GM12874 (cell line): ENCODE measurements at regions not wholly inside any gene's neighbourhood (a gene's known extent, or its start where the extent isn't known, plus 50 kb on each side); places are given as distances from the start of the nearest gene placed in this dataset.

Source experiments
- CTCF ChIP-seq: IDR thresholded peaks from 2 replicates; pipeline ENCODE4 v1.5.1; 2011; ENCODE audit warnings: low read depth, mild to moderate bottlenecking, control low read depth, low read length, moderate library complexity; ENCODE audit not compliant: insufficient read depth

- no peak for TF ChIP-seq CTCF
These were observed 481.2 kb downstream of the ACTL7B start for GRCh38 chr9:108374626-108375025.

- TF ChIP-seq CTCF: no peak
These were observed 488.6 kb downstream of the ACTL7B start for GRCh38 chr9:108367188-108367587.

- no peak for TF ChIP-seq CTCF
These were observed 492.5 kb downstream of the ACTL7B start for GRCh38 chr9:108363311-108363710.

GRCh38 chr9:108360304-108360703 lies 495.5 kb downstream of the ACTL7B start:
- no peak for TF ChIP-seq CTCF

- TF ChIP-seq CTCF: no peak
These were observed 499.0 kb downstream of the ACTL7B start for GRCh38 chr9:108356806-108357205.

- TF ChIP-seq CTCF: no peak
These were observed 504.2 kb downstream of the ACTL7B start for GRCh38 chr9:108351571-108351970.

- TF ChIP-seq CTCF: no peak
These were observed 508.2 kb downstream of the ACTL7B start for GRCh38 chr9:108347463-108348188.

GRCh38 chr9:108345826-108346225 lies 510.0 kb downstream of the ACTL7B start:
- no peak for TF ChIP-seq CTCF
